Activated CD8-positive, alpha-beta memory T cell treated with anti-CD3 and anti-CD28 coated beads, Interleukin-2, amount 50 U/mL, for 4 hours (primary cell): ENCODE measurements at regions not wholly inside any gene's neighbourhood (a gene's known extent, or its start where the extent isn't known, plus 50 kb on each side); places are given as distances from the start of the nearest gene placed in this dataset.
"Not testable (repeated sequence)": the region's sequence is repeated elsewhere in the genome, so short reads cannot be mapped to it uniquely, and the experiment has no call there.

Experiments used
- DNase-seq: peaks from one replicate; pipeline ENCODE4 v3.0.0-alpha.2; 2020

GRCh38 chr22:48782811-48783511 is 1044.7 kb downstream of the BRD1 start:
- no peak for DNase-seq

DNA sequence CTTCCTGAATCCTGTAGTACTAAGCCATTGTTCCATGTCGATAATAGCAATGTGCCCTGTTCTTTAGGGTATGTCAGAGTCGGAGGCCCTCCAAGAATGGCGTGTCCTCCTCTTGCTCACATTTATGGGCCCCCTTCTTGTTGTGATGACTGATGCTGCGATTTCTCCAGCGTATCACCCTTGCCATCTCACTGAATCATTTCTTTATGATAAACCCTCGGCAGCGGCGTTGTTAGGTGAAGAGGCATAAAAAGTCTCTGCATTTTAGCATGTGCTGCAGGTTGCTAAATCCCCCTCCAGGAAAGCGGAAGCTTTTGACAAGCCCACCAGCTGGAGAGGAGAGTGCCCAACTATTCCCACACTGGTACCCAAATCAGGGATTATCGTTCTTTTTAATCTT is 1045.3 kb downstream of the BRD1 start:
- no peak for DNase-seq

GRCh38 chr22:48781868-48782267 is 1045.8 kb downstream of the BRD1 start:
- no peak for DNase-seq

- no peak for DNase-seq
These were observed 1046.3 kb downstream of the BRD1 start for GRCh38 chr22:48781391-48781790.

GRCh38 chr22:48780597-48781277 is 1046.9 kb downstream of the BRD1 start:
- no peak for DNase-seq

DNA sequence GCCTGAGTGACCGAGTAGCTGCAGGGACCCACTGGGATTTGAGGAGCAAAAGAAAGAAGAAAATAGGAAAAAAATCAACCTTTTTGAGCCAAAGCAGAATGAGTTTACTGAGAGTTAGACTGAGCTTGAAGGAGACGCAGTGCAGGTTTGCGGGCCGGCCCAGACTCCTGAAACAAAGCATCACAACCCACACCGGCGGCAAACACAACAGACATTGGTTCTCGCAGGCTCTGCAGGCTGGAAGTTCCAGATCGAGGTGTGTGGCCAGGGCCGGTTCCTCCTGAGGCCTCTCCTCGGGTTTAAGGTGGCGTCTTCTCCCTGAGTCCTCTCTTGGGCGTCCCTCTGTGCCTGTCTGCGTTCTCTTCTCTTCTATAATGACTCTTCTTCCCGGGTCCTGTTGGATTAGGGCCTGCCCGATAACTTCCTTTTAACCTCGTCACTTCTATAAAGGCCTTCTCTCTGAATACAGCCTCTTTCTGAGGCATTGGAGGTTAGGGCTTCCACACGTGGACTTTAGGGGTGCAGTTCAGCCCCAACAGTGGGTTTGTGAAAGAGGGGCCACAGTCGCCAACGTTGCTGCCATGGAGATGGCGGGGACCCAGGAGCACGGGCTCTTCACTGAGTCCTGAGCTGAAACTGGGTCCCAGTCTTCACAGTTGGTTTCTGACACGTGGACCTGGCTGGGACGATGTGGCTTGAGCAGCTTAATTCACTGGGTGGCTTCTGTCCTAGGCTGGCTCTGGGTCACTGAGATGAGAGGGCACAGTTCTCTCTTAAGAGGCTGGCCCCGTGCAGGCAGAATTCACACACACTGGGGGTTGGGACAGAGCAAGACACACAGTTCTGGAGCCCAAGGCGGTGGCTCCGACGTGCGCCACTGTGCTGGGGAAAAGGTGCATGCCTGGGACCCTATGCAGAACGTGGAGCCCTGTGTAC is 1047.7 kb downstream of the BRD1 start:
- no peak for DNase-seq

GRCh38 chr22:48779211-48779643 is 1048.4 kb downstream of the BRD1 start:
- no peak for DNase-seq

DNA sequence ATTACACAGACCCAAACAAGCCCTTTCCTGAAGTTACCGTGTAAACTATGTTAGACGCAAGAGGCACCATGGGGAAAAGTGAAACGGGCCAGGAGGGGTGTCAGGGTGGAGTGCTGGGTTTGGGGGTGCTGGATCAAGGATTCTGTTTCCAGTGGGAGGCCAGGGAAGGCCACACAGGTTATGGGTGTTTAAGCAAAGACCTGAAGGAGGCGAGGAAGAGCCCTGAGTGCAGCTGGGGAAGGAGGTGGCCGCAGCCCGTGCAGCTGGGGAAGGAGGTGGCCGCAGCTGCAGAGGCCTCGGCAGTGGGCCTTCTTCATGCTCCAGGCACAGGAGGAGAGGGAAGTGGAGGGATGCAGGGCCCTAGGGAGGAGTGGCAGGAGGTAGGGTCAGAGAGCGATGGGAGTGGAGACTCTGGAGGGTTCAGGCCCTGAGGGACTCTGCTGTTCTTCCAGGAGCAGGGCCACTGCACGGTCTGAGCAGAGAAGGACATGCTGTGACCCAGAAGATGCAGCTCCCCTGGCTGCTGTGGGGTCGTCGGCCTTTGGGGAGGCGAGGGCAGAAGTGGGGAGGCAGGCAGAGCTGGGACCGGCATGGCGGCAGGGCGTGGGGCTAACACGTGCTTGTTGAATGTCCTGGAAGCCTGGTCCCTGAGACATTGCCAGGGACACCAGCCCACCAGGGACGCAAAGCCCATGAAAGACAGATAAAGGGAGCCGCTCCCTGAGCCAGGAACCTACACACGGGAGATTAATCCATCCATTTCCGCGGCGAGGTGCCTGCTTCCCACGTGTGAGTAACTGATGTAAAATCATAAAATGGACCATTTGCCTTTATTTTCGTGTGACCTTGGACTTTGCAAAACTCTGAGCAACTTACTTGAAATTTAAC is 1049.1 kb downstream of the BRD1 start:
- DNase-seq, result no peak

DNA sequence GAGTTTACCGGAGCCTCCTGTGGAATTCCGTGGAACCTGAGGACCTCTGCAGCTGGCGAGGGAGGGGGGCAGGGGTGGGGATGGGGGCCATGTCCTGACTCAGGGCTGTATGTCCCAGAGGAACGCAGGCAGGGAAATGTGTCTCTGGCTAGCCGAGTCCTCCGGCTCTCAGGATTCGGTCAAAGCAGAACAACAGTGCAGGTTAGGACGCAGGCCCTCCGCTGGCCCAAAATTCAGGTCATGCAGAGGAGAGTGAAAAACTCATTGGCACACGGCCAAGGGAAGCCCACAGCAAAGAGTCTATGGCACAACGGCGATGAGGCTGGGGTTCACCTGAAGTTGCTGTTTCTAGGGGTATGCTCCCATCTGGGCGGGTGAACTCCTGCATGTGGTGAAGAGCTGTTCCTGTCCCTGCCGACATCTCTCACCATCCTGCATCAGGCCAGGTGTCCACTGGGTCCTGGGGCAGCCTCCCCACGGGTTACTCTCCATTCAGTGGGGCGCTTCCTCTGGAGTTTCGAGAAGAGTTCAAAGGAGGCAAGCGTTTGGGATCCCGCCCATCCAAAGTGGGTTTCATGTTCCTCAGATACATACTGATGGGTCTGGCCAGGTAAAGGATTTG is 1055.3 kb downstream of the BRD1 start:
- no peak for DNase-seq

- DNase-seq, result no peak
These were observed 1062.1 kb downstream of the BRD1 start for GRCh38 chr22:48765595-48765994.

- no peak for DNase-seq
These were observed 1066.1 kb downstream of the BRD1 start for GRCh38 chr22:48761546-48761945.

- no peak for DNase-seq
These were observed 1066.9 kb downstream of the BRD1 start for GRCh38 chr22:48760481-48761390.

DNA sequence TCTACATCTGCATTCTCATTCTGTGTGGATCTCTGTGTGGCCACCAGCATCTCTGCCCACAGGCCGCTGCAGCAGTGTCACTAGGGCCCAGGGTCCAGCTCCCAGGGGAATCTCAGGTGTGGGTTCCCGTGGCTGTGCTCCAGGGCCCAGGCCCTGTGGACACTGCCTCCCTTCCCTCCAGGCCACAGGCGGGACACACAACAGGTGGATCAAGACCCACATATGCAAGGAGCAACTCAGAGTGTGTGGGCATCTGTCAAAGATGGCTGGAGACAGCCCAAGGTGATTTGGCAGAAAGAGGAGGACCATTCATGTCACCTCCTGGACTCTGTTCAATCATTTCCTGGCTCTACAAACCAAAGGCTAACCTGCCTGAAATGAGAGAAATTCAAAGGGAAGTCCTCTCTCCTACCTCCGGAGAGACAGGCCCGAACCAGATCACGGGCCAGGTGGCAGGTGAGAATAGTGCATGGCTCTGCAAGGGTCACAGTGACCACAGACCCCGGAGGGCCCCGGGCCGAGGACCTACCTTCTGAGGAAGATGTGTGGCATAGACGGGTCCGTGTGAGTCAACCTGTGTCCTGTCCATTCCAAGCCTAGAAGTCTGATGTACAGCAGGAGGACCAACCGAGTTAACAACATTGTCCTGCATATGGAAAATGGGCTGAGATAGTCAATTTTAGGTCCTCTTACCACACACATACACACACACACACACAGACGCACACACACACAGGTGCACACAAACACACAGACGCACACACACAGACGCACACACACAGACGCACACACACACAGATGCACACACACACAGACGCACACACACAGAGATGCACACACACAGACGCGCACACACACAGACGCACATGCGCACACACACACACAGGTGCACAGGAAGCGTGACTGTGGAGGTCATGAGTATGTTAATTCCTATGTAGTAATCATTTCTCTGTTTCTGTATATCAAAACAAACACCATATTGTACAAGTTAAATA is 1068.5 kb downstream of the BRD1 start:
- no peak for DNase-seq

- DNase-seq, result no peak
These were observed 1069.6 kb downstream of the BRD1 start for GRCh38 chr22:48757985-48758561.

DNA sequence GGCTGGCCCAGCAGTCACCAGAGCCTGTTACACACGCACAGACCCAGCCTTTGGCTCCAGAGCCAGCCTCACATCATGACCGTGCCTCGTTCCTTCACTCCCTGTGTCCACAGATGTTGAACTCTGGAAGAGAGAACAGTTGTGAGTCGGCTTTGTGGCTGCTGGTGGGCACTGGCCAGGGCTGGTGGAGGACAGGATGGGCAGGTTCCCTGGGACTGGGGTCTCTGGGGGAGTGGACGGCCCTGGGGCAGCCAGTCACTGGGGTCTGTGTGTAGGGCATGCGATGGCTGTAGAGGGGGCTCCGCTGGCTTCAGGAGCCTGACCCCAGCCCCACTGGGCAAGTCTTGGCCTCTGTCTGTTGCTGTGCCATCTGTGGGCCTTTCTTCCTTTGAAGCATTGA is 1070.1 kb downstream of the BRD1 start:
- DNase-seq, result no peak

DNA sequence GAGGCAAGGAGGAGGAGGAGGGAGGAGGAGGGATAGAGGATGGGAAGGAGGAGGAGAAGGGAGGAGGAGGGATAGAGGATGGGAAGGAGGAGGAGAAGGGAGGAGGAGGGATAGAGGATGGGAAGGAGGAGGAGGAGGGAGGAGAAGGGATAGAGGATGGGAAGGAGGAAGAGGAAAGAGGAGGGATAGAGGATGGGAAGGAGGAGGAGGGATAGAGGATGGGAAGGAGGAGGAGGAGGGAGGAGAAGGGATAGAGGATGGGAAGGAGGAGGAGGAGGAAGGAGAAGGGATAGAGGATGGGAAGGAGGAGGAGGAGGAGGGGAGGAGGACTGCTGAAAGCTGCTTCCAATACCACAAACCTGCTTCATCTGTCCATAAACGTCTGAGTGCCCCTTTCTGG is 1070.5 kb downstream of the BRD1 start:
- DNase-seq, result not testable (repeated sequence)

DNA sequence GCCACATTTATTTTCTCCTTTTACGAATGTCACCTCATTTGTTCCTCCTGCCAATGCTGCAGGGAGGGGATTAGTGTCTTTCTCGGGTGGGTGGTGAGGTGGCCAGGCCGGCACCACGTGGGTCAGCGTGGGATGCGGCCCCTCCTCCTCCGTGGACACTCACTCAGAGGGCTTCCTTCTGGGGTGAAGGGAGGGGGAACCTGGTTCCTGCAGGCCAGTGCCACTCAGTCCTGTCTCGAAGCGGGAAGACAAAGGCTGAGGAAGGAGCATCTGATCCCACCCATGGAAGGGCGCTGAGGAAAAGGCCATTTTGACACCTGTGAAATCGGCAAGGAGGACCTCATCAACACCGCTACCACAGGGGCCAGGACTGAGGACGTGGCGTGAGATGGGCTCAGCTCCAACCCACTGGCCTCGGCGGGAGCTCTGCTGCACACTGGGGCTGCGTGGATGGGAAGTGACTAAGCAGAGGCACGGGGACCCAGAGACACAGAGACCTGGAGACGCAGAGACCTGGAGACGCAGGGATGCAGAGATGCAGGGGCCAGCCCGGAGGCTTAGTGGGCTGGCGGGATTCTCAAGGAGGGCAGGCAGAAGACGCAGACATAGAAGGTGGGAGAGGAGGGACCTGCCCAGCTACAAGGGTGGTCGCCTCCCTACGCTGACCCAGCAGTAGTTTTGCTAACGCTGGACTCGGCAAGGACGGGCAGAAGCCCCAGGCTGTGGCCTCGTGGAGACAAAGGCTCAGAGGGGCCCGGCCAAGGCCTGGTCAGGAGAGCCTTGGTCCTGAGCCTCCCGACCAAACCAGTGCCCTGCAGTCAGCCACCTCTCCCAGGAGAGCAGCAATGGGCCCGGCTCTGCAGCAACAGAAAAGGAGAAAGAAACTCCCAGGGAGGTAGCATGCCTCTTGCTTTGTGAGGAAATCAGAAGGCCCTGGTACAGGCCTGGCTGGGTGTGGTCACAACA is 1071.2 kb downstream of the BRD1 start:
- no peak for DNase-seq
